ENCODE measurements at regions not wholly inside any gene's neighbourhood (a gene's known extent, or its start where the extent isn't known, plus 50 kb on each side); places are given as distances from the start of the nearest gene placed in this dataset.

DNA sequence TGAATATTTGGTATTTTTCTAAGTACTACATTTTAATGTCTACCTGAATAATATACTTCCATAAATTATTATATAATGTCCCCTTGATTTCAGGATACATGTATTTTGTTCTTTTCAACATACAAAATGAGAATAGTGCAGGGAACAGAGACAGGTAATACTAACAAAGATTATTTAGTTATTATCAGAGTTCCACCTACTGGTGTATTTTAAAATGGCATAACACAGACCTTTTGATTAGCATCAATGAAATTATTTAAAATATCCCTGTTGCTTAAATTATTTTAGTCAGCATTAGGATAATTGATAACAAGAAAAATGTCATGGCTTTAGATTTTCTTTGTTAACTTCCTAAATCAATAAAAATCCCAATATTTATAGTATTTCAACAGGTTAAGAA lies 184.0 kb downstream of the PRDM13 start:
- FAIRE-seq (no peak), DNase-seq (ENCODE audit: low read depth, low spot score) (no peak)
- Histone ChIP-seq H3K9me1 (ENCODE audit: control insufficient read depth, extremely low read depth, insufficient read depth, low read length) (no peaks in the 10 kb centered on the region), H3K27me3 (ENCODE audit: control insufficient read depth, extremely low read depth, insufficient read depth, low read length) (no peaks in the 10 kb centered on the region), H3K4me2 (ENCODE audit: control insufficient read depth, extremely low read depth, insufficient read depth, low read depth, low read length) (no peak overlapping the region), H3K9ac (ENCODE audit: control insufficient read depth, extremely low read depth, insufficient read depth, low read length) (no peak overlapping the region), H3K4me3 (ENCODE audit: control insufficient read depth in 2 of 3, extremely low read depth in 1 of 3, insufficient read depth in 2 of 3, low read depth in 1 of 3, low read length in 3 of 3) (no peak overlapping the region), H3K79me2 (ENCODE audit: control insufficient read depth, insufficient read depth, low read length) (no peaks in the 10 kb centered on the region), H3K27ac (ENCODE audit: control insufficient read depth, insufficient read depth, low read length) (no peak overlapping the region), H3K9me3 (ENCODE audit: control insufficient read depth, low read depth, low read length) (no peaks in the 10 kb centered on the region), H3K4me1 (ENCODE audit: control insufficient read depth, extremely low read depth, insufficient read depth, low read length) (no peaks in the 10 kb centered on the region), H4K20me1 (ENCODE audit: control insufficient read depth, extremely low read depth, insufficient read depth, low read length) (no peaks in the 10 kb centered on the region), H2AFZ (ENCODE audit: control insufficient read depth, low read length) (no peak overlapping the region), H3K36me3 (ENCODE audit: control insufficient read depth in 2 of 2, extremely low read depth in 1 of 2, insufficient read depth in 2 of 2, low read length in 2 of 2) (no peaks in the 10 kb centered on the region)
- no peak for TF ChIP-seq EZH2 (IDR thresholded peaks at IDR 0.05; ENCODE audit: low read length)
- no peak for TF ChIP-seq CTCF (optimal IDR thresholded peaks at IDR 0.05 in 1 of 3, IDR thresholded peaks at IDR 0.05 in 1 of 3, conservative IDR thresholded peaks at IDR 0.05 in 1 of 3; ENCODE audit: extremely low read depth in 1 of 3, insufficient read depth in 2 of 3, low read length in 3 of 3)
- dilution Hi-C loops (cut with MboI; ENCODE audit: extremely low pct_ligation_motif_present, low sequenced_read_pairs): no loop called here

DNA sequence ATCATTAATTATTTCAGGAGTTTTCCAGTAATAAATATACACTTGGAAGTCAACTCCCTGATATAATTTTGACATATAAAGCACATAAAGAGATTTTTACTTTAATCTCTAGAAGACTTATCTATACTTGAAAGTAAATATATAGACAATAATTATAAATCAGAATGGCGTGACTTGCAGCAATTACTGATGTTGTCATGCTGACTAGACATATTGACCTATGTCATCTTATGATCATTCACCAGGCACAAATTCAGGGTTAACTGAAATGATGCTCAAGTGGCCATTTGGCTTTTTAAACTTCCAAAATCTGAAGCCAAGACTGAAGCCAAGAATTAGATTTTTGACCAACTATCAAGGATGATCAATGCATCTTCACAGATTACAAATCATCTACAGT lies 192.2 kb downstream of the MCHR2 start:
- FAIRE-seq (no peak), DNase-seq (ENCODE audit: low read depth, low spot score) (no peak)
- H2AFZ ChIP-seq (ENCODE audit: control insufficient read depth, low read length): no peak overlapping the region
- no peaks in the 10 kb centered on the region for H3K27me3 ChIP-seq (ENCODE audit: control insufficient read depth, extremely low read depth, insufficient read depth, low read length)
- H4K20me1 ChIP-seq (ENCODE audit: control insufficient read depth, extremely low read depth, insufficient read depth, low read length): no peaks in the 10 kb centered on the region
- no peaks in the 10 kb centered on the region for H3K9me3 ChIP-seq (ENCODE audit: control insufficient read depth, low read depth, low read length)
- H3K36me3 ChIP-seq (ENCODE audit: control insufficient read depth in 2 of 2, extremely low read depth in 1 of 2, insufficient read depth in 2 of 2, low read length in 2 of 2): no peaks in the 10 kb centered on the region
- H3K79me2 ChIP-seq (ENCODE audit: control insufficient read depth, insufficient read depth, low read length): no peaks in the 10 kb centered on the region
- TF ChIP-seq EZH2 (IDR thresholded peaks at IDR 0.05; ENCODE audit: low read length) (no peak), CTCF (optimal IDR thresholded peaks at IDR 0.05 in 1 of 3, IDR thresholded peaks at IDR 0.05 in 1 of 3, conservative IDR thresholded peaks at IDR 0.05 in 1 of 3; ENCODE audit: extremely low read depth in 1 of 3, insufficient read depth in 2 of 3, low read length in 3 of 3) (no peak)
- H3K4me2 ChIP-seq (ENCODE audit: control insufficient read depth, extremely low read depth, insufficient read depth, low read depth, low read length): no peak overlapping the region
- H3K4me1 ChIP-seq (ENCODE audit: control insufficient read depth, extremely low read depth, insufficient read depth, low read length): peaks cover 5% of the 10 kb centered on the region
- no peak overlapping the region for H3K4me3 ChIP-seq (ENCODE audit: control insufficient read depth in 2 of 3, extremely low read depth in 1 of 3, insufficient read depth in 2 of 3, low read depth in 1 of 3, low read length in 3 of 3)
- dilution Hi-C loops (cut with MboI; ENCODE audit: extremely low pct_ligation_motif_present, low sequenced_read_pairs): no loop called here
- no peak overlapping the region for H3K9ac ChIP-seq (ENCODE audit: control insufficient read depth, extremely low read depth, insufficient read depth, low read length)
- H3K9me1 ChIP-seq (ENCODE audit: control insufficient read depth, extremely low read depth, insufficient read depth, low read length): no peaks in the 10 kb centered on the region
- H3K27ac ChIP-seq (ENCODE audit: control insufficient read depth, insufficient read depth, low read length): no peak overlapping the region
